Activated B cell treated with CpG ODN at 0.5 μM for 24 hours (primary cell): ENCODE measurements at regions not wholly inside any gene's neighbourhood (a gene's known extent, or its start where the extent isn't known, plus 50 kb on each side); places are given as distances from the start of the nearest gene placed in this dataset.

Experiments
- ATAC-seq: fragments of 200-7000 bp; cut with Tn5 transposase; one replicate; pipeline ENCODE4 v1.10.0; 2021; ENCODE audit warnings: low read depth, mild to moderate bottlenecking, moderate library complexity
- CTCF ChIA-PET: fragments of 350-600 bp; sonication (Branson Sonifier 250); formaldehyde crosslinking; loops from one replicate; lab custom pipeline; 2021; ENCODE audit warnings: antibody characterized with exemption; lab: Charles Lee
- POLR2A ChIA-PET: fragments of 350-600 bp; sonication (Branson Sonifier 250); formaldehyde crosslinking; loops from one replicate; lab custom pipeline; 2021; ENCODE audit warnings: antibody characterized with exemption; lab: Charles Lee
- DNase-seq: peaks from one replicate; pipeline ENCODE4 v3.0.0; 2022
- H3K27ac Mint-ChIP-seq: one replicate; pipeline ENCODE4 v1.8.0; 2020; ENCODE audit warnings: mixed read lengths
- H3K27me3 Mint-ChIP-seq: one replicate; pipeline ENCODE4 v1.8.0; 2021; ENCODE audit warnings: mixed read lengths
- H3K36me3 Mint-ChIP-seq: one replicate; pipeline ENCODE4 v1.8.0; 2021; ENCODE audit warnings: low read depth, mixed read lengths
- H3K4me1 Mint-ChIP-seq: one replicate; pipeline ENCODE4 v1.8.0; 2021; ENCODE audit warnings: mixed read lengths
- H3K4me3 Mint-ChIP-seq: one replicate; pipeline ENCODE4 v1.8.0; 2020; ENCODE audit warnings: mild to moderate bottlenecking, mixed read lengths
- H3K9me3 Mint-ChIP-seq: one replicate; pipeline ENCODE4 v1.8.0; 2020; ENCODE audit warnings: mixed read lengths
- intact Hi-C: fragments of 100-400 bp; cut with micrococcal nuclease; formaldehyde crosslinking; loops from one replicate; pipeline ENCODE4 v1.15.1; 2024
- TF ChIP-seq, protein P1 (sequence below): fragments of 200-600 bp; IDR thresholded peaks from one replicate; pipeline ENCODE4 v1.8.0; 2022; ENCODE audit warnings: antibody characterized with exemption, mild to moderate bottlenecking

DNA sequence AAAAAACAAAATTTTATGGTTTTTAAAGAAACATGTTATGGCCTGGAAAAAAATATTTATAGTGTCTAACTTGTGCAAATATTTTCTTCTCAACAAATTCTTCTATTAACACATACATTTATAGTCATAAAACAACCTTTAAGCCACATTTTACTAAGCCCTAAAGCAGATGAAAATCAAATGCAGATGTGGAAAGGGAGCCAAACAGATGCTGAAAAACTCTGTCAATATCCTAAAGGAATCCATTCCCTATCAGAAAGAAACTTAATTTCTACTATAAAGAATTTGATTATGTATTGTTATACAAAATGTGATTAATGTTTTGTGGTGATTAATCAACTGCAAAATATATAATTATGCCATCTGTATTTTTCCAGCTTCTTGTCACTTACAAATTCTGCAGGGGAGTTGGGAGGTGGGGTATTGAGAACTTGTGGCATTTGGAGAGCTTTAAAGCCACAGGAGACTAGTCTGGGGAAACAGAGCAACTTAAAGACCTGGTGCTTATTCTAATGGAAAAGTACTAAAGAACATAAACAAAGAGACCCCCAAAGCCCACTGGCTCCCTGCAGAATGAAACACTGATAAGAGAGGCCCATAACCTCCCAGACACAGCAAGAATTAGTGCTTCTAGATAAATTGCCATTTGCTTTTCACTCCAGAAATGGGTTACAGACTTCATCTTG lies 1721.0 kb upstream of the PIK3C3 start:
- Mint-ChIP-seq H3K27ac (no peak overlapping the region), H3K27me3 (no peaks in the 10 kb centered on the region), H3K4me3 (no peak overlapping the region), H3K36me3 (no peaks in the 10 kb centered on the region), H3K4me1 (no peaks in the 10 kb centered on the region), H3K9me3 (no peaks in the 10 kb centered on the region)
- ATAC-seq (no peak), DNase-seq (no peak)
- ChIA-PET POLR2A (no interaction called here), CTCF (no interaction called here)
- TF ChIP-seq, protein P1, sequence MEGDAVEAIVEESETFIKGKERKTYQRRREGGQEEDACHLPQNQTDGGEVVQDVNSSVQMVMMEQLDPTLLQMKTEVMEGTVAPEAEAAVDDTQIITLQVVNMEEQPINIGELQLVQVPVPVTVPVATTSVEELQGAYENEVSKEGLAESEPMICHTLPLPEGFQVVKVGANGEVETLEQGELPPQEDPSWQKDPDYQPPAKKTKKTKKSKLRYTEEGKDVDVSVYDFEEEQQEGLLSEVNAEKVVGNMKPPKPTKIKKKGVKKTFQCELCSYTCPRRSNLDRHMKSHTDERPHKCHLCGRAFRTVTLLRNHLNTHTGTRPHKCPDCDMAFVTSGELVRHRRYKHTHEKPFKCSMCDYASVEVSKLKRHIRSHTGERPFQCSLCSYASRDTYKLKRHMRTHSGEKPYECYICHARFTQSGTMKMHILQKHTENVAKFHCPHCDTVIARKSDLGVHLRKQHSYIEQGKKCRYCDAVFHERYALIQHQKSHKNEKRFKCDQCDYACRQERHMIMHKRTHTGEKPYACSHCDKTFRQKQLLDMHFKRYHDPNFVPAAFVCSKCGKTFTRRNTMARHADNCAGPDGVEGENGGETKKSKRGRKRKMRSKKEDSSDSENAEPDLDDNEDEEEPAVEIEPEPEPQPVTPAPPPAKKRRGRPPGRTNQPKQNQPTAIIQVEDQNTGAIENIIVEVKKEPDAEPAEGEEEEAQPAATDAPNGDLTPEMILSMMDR: no peak
- intact Hi-C loops: no loop called here

DNA sequence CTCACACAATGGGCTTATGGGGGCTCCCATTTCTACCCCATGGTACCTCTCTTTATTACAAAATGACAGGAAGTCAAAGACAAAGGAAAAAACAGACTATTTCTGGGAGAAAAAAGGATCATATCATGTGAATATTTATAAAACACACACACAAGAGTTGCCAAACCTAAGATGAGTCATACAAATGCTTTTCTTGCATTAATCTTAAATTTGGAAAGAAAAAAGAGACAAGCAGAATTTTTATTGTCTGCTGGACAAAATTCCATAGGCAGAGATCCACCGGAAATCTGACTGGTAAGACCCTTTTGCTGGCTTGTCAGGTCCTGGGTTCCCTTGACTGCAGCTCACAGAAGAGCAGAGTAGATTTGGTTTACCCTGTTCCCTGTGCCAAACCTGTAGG lies 1732.3 kb upstream of the PIK3C3 start:
- H3K27ac Mint-ChIP-seq: no peak overlapping the region
- H3K9me3 Mint-ChIP-seq: peaks cover 6% of the 10 kb centered on the region
- CTCF ChIA-PET: no interaction called here
- H3K4me1 Mint-ChIP-seq: no peaks in the 10 kb centered on the region
- no peak for ATAC-seq
- H3K4me3 Mint-ChIP-seq: no peak overlapping the region
- DNase-seq: no peak
- no peaks in the 10 kb centered on the region for H3K27me3 Mint-ChIP-seq
- POLR2A ChIA-PET: no interaction called here
- intact Hi-C loops: no loop called here
- no peaks in the 10 kb centered on the region for H3K36me3 Mint-ChIP-seq
- TF ChIP-seq, protein P1: no peak

DNA sequence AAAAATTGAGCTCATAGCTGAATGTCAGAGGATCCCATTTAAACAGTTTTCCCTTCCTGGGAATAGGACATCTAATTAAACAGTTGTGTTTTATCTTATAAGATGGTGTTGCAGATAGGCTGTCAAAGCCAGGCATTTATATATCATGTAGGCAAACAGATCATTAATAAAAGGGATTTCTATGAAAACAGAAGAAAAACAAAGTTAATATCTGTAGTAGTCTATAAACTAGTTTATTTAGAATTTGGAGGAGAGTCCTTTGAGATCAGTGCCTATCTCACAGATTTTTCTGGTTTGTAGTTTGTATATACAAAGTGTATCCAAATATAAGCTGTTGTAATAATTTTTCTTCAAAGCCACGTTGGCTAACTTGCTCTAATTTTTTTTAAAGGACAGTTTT lies 1738.2 kb upstream of the PIK3C3 start:
- intact Hi-C loops: no loop called here
- no peaks in the 10 kb centered on the region for H3K9me3 Mint-ChIP-seq

DNA sequence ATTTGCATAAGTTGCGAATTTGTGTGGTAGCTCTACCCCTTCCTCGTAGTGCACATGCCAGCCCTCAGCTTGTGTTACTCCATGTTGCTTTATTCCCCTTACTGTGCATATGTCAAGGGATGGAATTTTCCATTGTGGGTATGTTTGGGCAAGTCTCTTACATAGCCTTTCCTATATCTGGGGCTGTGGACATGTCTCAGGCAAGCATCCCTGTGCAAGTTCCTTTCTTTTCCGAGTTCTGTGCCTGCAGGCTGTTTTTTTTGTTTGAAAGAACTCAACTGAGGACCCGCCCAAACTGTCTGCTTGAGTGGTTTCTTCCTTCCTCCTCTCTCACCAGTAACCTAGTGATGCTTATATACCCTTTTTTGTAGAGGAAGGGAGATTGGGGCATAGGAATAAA lies 1739.1 kb upstream of the PIK3C3 start:
- DNase-seq (no peak), ATAC-seq (no peak)
- no peaks in the 10 kb centered on the region for H3K27me3 Mint-ChIP-seq
- no peaks in the 10 kb centered on the region for H3K36me3 Mint-ChIP-seq
- TF ChIP-seq, protein P1: no peak
- no peak overlapping the region for H3K4me3 Mint-ChIP-seq
- ChIA-PET CTCF (no interaction called here), POLR2A (no interaction called here)
- H3K4me1 Mint-ChIP-seq: no peaks in the 10 kb centered on the region
- H3K9me3 Mint-ChIP-seq: no peaks in the 10 kb centered on the region
- H3K27ac Mint-ChIP-seq: no peak overlapping the region
- intact Hi-C loops: no loop called here

More for the DNA sequence above, 1738.2 kb upstream of the PIK3C3 start:
- Mint-ChIP-seq H3K4me3 (no peak overlapping the region), H3K36me3 (no peaks in the 10 kb centered on the region), H3K27me3 (no peaks in the 10 kb centered on the region), H3K27ac (no peak overlapping the region), H3K4me1 (no peaks in the 10 kb centered on the region)
- ChIA-PET CTCF (no interaction called here), POLR2A (no interaction called here)
- ATAC-seq (no peak), DNase-seq (no peak)
- TF ChIP-seq, protein P1: no peak

DNA sequence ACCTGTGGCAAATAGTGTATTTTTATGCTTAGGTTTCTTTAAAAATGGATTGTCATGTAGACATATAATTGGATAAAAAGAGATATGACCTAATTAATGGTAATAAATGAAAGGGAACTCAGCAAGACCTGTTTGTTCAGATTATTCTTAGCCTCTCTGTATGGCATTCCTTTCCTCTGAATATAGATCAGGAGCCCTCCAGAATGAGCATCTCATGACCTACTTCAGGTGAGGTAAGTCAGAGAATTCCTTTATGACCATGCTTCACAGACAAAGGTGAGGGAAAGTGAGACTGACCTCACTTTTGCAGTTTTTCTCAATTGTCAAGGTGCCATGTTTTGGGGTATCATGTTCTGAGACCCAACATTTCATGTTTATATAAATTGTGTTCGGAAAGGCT lies 1744.3 kb upstream of the PIK3C3 start:
- CTCF ChIA-PET: no interaction called here
- H3K4me3 Mint-ChIP-seq: no peak overlapping the region
- POLR2A ChIA-PET: no interaction called here
- H3K4me1 Mint-ChIP-seq: no peaks in the 10 kb centered on the region
- H3K27ac Mint-ChIP-seq: no peak overlapping the region
- TF ChIP-seq, protein P1: no peak
- no peaks in the 10 kb centered on the region for H3K36me3 Mint-ChIP-seq
- ATAC-seq (no peak), DNase-seq (no peak)
- H3K9me3 Mint-ChIP-seq: peaks cover 10% of the 10 kb centered on the region
- intact Hi-C loops: no loop called here
- H3K27me3 Mint-ChIP-seq: no peaks in the 10 kb centered on the region
